ENCODE measurements at regions not wholly inside any gene's neighbourhood (a gene's known extent, or its start where the extent isn't known, plus 50 kb on each side); places are given as distances from the start of the nearest gene placed in this dataset.
"Not testable (repeated sequence)": the region's sequence is repeated elsewhere in the genome, so short reads cannot be mapped to it uniquely, and the experiment has no call there.

- DNase-seq (ENCODE audit: low read depth), result no peak
These were observed 532.4 kb upstream of the ITGA1 start for GRCh38 chr5:52255308-52255707.

DNA sequence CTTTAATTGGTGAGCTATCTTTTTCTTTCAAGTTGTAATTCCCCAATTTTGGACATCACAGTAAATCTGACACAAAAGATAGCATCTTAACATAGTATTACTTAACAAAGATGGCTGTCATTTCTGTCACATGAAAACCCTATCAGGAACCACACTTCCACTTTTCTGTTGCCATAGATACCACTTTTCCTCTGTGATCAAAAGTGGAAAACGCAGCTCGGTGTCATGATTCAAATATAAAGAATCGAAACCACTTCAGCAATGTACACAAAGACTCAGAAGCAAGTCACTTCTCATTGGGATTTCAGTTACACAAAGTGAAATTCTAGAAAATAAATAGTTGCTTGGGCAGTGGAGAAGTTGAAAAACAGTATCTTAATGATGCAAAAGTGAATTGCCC, 524.9 kb upstream of the ITGA1 start:
- no peak for DNase-seq (ENCODE audit: low read depth)

- no peak for DNase-seq (ENCODE audit: low read depth)
These were observed 518.3 kb upstream of the ITGA1 start for GRCh38 chr5:52269401-52269800.

DNA sequence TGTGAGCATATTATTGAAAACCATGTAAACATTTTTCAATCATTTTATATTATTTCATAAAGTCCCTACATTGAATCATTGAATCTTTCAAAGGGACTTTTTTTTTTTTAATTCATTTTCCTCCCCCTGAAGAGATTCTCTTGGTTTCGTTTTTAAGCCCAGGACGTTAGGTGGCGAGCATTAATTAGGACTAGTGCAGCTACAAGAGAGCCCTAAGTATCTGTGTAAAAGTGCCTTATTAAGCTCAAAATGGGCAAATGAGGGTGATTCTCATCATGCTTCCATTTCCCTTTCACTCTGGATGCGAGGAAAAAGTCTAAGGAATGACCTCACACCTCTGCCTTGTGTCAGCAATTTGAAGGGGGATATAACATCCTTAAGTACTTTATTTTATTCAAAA, 517.9 kb upstream of the ITGA1 start:
- DNase-seq (ENCODE audit: low read depth), result no peak

DNA sequence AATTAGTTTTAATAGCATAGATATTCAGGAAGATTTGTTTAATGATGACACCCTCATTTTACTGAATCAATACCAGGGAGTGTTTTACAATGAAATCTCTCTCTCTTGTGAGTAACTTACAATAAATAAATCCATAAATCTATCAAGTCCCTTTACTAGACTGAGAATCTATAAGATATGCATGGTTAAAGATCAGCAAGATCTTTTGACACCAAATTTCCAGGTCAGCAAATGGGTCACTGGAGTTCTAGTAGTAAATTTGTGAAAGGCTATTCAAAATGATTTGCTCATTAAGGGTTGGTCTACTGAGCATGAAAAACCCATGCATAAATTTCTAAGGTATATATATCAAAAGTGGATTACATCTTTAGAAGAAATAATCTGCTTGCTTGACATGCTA, 512.1 kb upstream of the ITGA1 start:
- no peak for DNase-seq (ENCODE audit: low read depth)

GRCh38 chr5:52277101-52277500, 510.6 kb upstream of the ITGA1 start:
- no peak for DNase-seq (ENCODE audit: low read depth)

- no peak for DNase-seq (ENCODE audit: low read depth)
These were observed 505.1 kb upstream of the ITGA1 start for GRCh38 chr5:52282647-52283046.

GRCh38 chr5:52283221-52283620, 504.5 kb upstream of the ITGA1 start:
- DNase-seq (ENCODE audit: low read depth), result no peak

GRCh38 chr5:52300703-52301372, 486.9 kb upstream of the ITGA1 start:
- DNase-seq (ENCODE audit: low read depth), result no peak

GRCh38 chr5:52304816-52305215, 482.9 kb upstream of the ITGA1 start:
- DNase-seq (ENCODE audit: low read depth), result not testable (repeated sequence)

GRCh38 chr5:52328220-52328806, 459.4 kb upstream of the ITGA1 start:
- DNase-seq (ENCODE audit: low read depth), result no peak

DNA sequence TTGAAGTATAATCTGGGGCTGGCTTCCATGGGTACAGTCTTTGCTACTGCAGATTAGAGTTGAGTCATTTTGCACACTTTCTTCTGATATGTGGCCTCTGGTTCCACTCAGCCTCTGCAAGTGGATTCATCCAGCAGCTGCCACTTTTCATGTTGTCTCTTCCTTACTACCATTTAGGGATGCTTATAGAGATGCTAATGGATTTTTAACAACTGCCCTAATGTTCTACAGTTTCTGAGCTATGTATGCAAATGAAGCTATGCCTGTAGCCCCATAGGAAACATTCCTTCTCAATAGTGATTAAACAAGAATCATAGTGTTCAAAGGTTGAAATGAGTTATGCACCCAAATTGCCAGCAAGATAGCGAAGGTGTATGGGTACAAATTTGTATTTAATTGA, 456.0 kb upstream of the ITGA1 start:
- DNase-seq (ENCODE audit: low read depth), result no peak

- DNase-seq (ENCODE audit: low read depth), result no peak
These were observed 453.3 kb upstream of the ITGA1 start for GRCh38 chr5:52334367-52334766.

DNA sequence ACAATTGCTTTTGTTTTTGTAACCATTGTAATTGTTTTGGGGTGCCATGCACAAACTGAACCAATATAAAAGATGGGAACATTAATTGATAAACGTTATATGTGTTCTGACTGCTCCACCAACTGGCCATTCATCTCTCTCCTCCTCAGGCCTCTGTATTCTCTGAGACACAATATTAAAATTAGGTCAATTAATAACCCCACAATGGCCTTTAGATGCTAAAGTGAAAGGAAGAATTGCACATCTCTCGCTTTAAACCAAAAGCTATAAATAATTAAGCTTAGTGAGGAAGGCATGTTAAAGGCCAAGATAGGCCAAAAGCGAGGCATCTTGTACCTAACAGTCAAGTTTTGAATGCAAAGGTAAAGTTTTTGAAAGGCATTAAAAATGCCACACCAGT, 448.4 kb upstream of the ITGA1 start:
- no peak for DNase-seq (ENCODE audit: low read depth)

- no peak for DNase-seq (ENCODE audit: low read depth)
These were observed 445.4 kb upstream of the ITGA1 start for GRCh38 chr5:52342361-52342760.

GRCh38 chr5:52356311-52356918, 431.3 kb upstream of the ITGA1 start:
- no peak for DNase-seq (ENCODE audit: low read depth)

- DNase-seq (ENCODE audit: low read depth), result no peak
These were observed 428.5 kb upstream of the ITGA1 start for GRCh38 chr5:52359261-52359660.

DNA sequence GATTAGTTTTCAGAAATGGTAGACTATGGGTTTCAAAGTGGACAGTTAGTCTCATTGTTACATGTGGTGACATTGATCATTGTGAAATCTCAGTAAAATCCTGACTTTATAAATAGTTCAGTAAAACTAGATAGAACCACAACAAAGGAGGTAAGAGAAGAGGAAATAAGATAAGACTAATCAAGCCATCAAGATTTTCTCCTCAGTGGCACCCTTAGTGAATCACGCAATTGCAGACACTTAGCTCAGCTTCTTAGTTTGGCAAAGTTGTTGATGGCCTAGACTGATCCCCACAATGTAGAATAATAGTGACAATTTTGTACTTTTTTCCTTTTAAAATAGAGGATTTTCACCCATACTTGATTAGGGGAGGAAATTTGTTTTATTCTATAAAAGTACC, 426.7 kb upstream of the ITGA1 start:
- no peak for DNase-seq (ENCODE audit: low read depth)

- DNase-seq (ENCODE audit: low read depth), result no peak
These were observed 413.4 kb upstream of the ITGA1 start for GRCh38 chr5:52374286-52374685.

GRCh38 chr5:52375969-52376368, 411.7 kb upstream of the ITGA1 start:
- no peak for DNase-seq (ENCODE audit: low read depth)

DNA sequence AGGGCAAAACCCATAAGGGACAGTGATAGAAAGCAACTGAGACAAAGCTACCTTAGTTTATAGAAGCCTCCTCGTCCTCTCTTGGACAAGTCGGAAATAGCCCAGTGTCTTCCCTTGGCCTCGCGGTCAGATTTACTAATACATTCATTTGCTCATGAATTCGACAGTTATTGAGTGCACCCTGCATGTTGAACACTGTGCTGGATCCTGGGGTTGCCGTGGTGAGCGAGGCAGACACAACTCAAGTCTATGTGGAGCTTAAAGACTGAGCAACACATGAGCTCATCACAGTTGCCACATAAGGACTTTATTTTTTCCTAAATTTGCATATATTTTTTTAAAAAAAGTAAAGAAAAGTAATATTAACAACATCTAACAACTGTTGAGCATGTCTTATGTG, 411.1 kb upstream of the ITGA1 start:
- DNase-seq (ENCODE audit: low read depth), result no peak

GRCh38 chr5:52378237-52378636, 409.5 kb upstream of the ITGA1 start:
- no peak for DNase-seq (ENCODE audit: low read depth)

- no peak for DNase-seq (ENCODE audit: low read depth)
These were observed 399.4 kb upstream of the ITGA1 start for GRCh38 chr5:52388349-52388748.

DNA sequence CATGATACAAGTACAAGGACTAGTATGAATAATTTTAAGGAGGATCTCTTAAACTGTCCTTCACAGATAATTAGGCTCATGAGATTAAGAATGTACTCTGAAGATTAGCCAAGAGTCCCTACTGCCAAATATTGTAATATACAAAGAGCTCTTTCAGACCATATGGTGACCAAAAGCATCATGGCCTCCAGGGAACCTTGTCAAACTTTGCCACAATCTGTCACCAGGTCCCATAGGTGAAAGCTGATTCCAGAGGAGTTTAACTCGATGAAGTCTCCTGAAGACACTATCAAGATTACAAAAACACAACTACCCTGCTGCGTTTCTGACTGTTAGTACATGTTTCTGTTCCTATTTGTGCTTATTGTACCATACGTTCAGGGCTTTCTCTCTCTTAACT, 395.4 kb upstream of the ITGA1 start:
- no peak for DNase-seq (ENCODE audit: low read depth)

Data from activated T-cell treated with anti-CD3 and anti-CD28 coated beads for 1 hour (primary cell).